ENCODE measurements at regions not wholly inside any gene's neighbourhood (a gene's known extent, or its start where the extent isn't known, plus 50 kb on each side); places are given as distances from the start of the nearest gene placed in this dataset.

GRCh38 chr2:30362468-30363081, 84.5 kb upstream of the LCLAT1 start:
- no peak overlapping the region for H3K27ac Mint-ChIP-seq
- H3K27ac ChIP-seq (ENCODE audit: low read depth, low read length): no peak overlapping the region
- no peak overlapping the region for H3K4me3 Mint-ChIP-seq
- H3K4me3 ChIP-seq (ENCODE audit: low read length): no peak overlapping the region
- no peaks in the 10 kb centered on the region for H3K36me3 Mint-ChIP-seq (ENCODE audit: low read depth)
- H3K9me3 ChIP-seq (ENCODE audit: control insufficient read depth, low read length): no peaks in the 10 kb centered on the region
- no peaks in the 10 kb centered on the region for H3K9me3 Mint-ChIP-seq
- no peaks in the 10 kb centered on the region for H3K36me3 ChIP-seq (ENCODE audit: control insufficient read depth, insufficient read depth, low read length)
- no peak overlapping the region for H3K9ac ChIP-seq (ENCODE audit: extremely low read depth, low read length, poor library complexity, severe bottlenecking)
- H3K27me3 Mint-ChIP-seq (ENCODE audit: insufficient read depth): no peaks in the 10 kb centered on the region
- DNase-seq: no peak
- no peaks in the 10 kb centered on the region for H3K4me1 ChIP-seq (ENCODE audit: control insufficient read depth, insufficient read depth, low read length)
- 77 to 81% methylated on average over 4 of the region's 4 CpGs for WGBS, 2 experiments (ENCODE audit: insufficient coverage in 1 of 2, insufficient read length in 1 of 2)
- H3K27me3 ChIP-seq (ENCODE audit: control insufficient read depth, insufficient read depth, low read length, poor library complexity, severe bottlenecking): no peaks in the 10 kb centered on the region
- peaks cover 3% of the 10 kb centered on the region for H3K4me1 Mint-ChIP-seq
- TF ChIP-seq, protein P1, sequence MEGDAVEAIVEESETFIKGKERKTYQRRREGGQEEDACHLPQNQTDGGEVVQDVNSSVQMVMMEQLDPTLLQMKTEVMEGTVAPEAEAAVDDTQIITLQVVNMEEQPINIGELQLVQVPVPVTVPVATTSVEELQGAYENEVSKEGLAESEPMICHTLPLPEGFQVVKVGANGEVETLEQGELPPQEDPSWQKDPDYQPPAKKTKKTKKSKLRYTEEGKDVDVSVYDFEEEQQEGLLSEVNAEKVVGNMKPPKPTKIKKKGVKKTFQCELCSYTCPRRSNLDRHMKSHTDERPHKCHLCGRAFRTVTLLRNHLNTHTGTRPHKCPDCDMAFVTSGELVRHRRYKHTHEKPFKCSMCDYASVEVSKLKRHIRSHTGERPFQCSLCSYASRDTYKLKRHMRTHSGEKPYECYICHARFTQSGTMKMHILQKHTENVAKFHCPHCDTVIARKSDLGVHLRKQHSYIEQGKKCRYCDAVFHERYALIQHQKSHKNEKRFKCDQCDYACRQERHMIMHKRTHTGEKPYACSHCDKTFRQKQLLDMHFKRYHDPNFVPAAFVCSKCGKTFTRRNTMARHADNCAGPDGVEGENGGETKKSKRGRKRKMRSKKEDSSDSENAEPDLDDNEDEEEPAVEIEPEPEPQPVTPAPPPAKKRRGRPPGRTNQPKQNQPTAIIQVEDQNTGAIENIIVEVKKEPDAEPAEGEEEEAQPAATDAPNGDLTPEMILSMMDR (conservative IDR thresholded peaks at IDR 0.05): no peak

DNA sequence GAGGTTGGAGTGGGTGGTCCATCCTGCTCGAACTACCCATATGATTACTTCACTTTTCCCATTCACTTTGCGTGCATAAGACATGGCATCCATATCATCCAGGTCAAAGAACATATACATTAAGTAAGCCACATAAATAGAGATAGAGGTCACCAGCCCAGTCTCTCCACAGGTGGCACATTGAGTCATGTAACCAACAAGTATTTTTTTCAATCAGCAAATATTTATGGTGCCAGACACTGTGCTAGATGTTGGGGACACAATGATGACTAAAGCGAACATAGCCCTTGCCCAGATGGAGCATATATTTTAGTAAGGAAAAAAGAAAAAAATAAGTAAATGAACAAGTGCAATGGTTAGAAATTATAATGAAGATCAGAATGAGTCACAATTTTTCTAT, 83.6 kb upstream of the LCLAT1 start:
- no peaks in the 10 kb centered on the region for H3K9me3 Mint-ChIP-seq
- no peaks in the 10 kb centered on the region for H3K27me3 Mint-ChIP-seq (ENCODE audit: insufficient read depth)
- no peaks in the 10 kb centered on the region for H3K27me3 ChIP-seq (ENCODE audit: control insufficient read depth, insufficient read depth, low read length, poor library complexity, severe bottlenecking)
- no peak overlapping the region for H3K4me3 ChIP-seq (ENCODE audit: low read length)
- 93 to 98% methylated on average over 2 to 3 of the region's 3 CpGs for WGBS, 2 experiments (ENCODE audit: insufficient coverage in 1 of 2, insufficient read length in 1 of 2)
- H3K9ac ChIP-seq (ENCODE audit: extremely low read depth, low read length, poor library complexity, severe bottlenecking): no peak overlapping the region
- no peaks in the 10 kb centered on the region for H3K4me1 ChIP-seq (ENCODE audit: control insufficient read depth, insufficient read depth, low read length)
- TF ChIP-seq, protein P1 (conservative IDR thresholded peaks at IDR 0.05): no peak
- H3K36me3 ChIP-seq (ENCODE audit: control insufficient read depth, insufficient read depth, low read length): no peaks in the 10 kb centered on the region
- H3K9me3 ChIP-seq (ENCODE audit: control insufficient read depth, low read length): no peaks in the 10 kb centered on the region
- H3K4me3 Mint-ChIP-seq: no peak overlapping the region
- no peaks in the 10 kb centered on the region for H3K36me3 Mint-ChIP-seq (ENCODE audit: low read depth)
- H3K27ac Mint-ChIP-seq: no peak overlapping the region
- H3K4me1 Mint-ChIP-seq: peaks cover 3% of the 10 kb centered on the region
- DNase-seq: no peak
- no peak overlapping the region for H3K27ac ChIP-seq (ENCODE audit: low read depth, low read length)

GRCh38 chr2:30365201-30365600, 81.8 kb upstream of the LCLAT1 start:
- Histone ChIP-seq H3K4me3 (ENCODE audit: low read length) (no peak overlapping the region), H3K4me1 (ENCODE audit: control insufficient read depth, insufficient read depth, low read length) (no peaks in the 10 kb centered on the region), H3K27ac (ENCODE audit: low read depth, low read length) (no peak overlapping the region), H3K9me3 (ENCODE audit: control insufficient read depth, low read length) (no peaks in the 10 kb centered on the region), H3K27me3 (ENCODE audit: control insufficient read depth, insufficient read depth, low read length, poor library complexity, severe bottlenecking) (no peaks in the 10 kb centered on the region), H3K36me3 (ENCODE audit: control insufficient read depth, insufficient read depth, low read length) (no peaks in the 10 kb centered on the region), H3K9ac (ENCODE audit: extremely low read depth, low read length, poor library complexity, severe bottlenecking) (no peak overlapping the region)
- Mint-ChIP-seq H3K4me3 (no peak overlapping the region), H3K36me3 (ENCODE audit: low read depth) (no peaks in the 10 kb centered on the region), H3K27ac (no peak overlapping the region), H3K27me3 (ENCODE audit: insufficient read depth) (no peaks in the 10 kb centered on the region), H3K4me1 (peaks cover 3% of the 10 kb centered on the region), H3K9me3 (no peaks in the 10 kb centered on the region)
- DNase-seq: no peak
- TF ChIP-seq, protein P1 (conservative IDR thresholded peaks at IDR 0.05): no peak
- WGBS, 2 experiments (ENCODE audit: insufficient coverage in 1 of 2, insufficient read length in 1 of 2): 92 to 96% methylated on average over 3 to 10 of the region's 10 CpGs

Data from endodermal cell (in vitro differentiated cells).